Osteoblast (primary cell): ENCODE measurements at regions not wholly inside any gene's neighbourhood (a gene's known extent, or its start where the extent isn't known, plus 50 kb on each side); places are given as distances from the start of the nearest gene placed in this dataset.

Experiments used
- DNase-seq: peaks from one replicate; pipeline ENCODE4 v3.0.0; 2011; ENCODE audit warnings: low spot score, mixed read lengths; ENCODE audit not compliant: insufficient read length; ENCODE audit errors: missing footprints
- H2AFZ ChIP-seq: 2 replicates; pipeline ENCODE4 v1.6.0; 2011; ENCODE audit warnings: mild to moderate bottlenecking, low read length
- H3K27ac ChIP-seq: 2 replicates; pipeline ENCODE4 v1.5.1; 2011; ENCODE audit warnings: mild to moderate bottlenecking, low read depth, low read length, moderate library complexity
- H3K27me3 ChIP-seq: 2 replicates; pipeline ENCODE4 v1.6.0; 2012; ENCODE audit warnings: mild to moderate bottlenecking, control low read depth, inconsistent platforms, low read length, moderate library complexity; ENCODE audit not compliant: insufficient read depth
- H3K36me3 ChIP-seq: 2 replicates; pipeline ENCODE4 v1.5.1; 2011; ENCODE audit warnings: mild to moderate bottlenecking, low read length, control low read depth, moderate library complexity; ENCODE audit not compliant: insufficient read depth
- H3K4me1 ChIP-seq: 2 replicates; pipeline ENCODE4 v1.5.1; 2011; ENCODE audit warnings: mild to moderate bottlenecking, low read length, control low read depth, moderate library complexity; ENCODE audit not compliant: insufficient read depth
- H3K4me2 ChIP-seq: 2 replicates; pipeline ENCODE4 v1.6.0; 2011; ENCODE audit warnings: mild to moderate bottlenecking, low read length; ENCODE audit not compliant: insufficient read depth
- H3K4me3 ChIP-seq: fragments of 200-600 bp; sonication (generic); 3 replicates; pipeline ENCODE4 v1.5.1; 2012; ENCODE audit warnings: mild to moderate bottlenecking, low read length, inconsistent platforms; ENCODE audit not compliant: insufficient read depth
- H3K79me2 ChIP-seq: 2 replicates; pipeline ENCODE4 v1.6.0; 2012; ENCODE audit warnings: mild to moderate bottlenecking, low read length, control low read depth, inconsistent platforms; ENCODE audit not compliant: insufficient read depth
- H3K9me3 ChIP-seq: 2 replicates; pipeline ENCODE4 v1.5.1; 2011; ENCODE audit warnings: low read depth, low read length, control low read depth
- H4K20me1 ChIP-seq: 2 replicates; pipeline ENCODE4 v1.6.0; 2012; ENCODE audit warnings: mild to moderate bottlenecking, low read length, control low read depth; ENCODE audit not compliant: insufficient read depth
- CTCF ChIP-seq: IDR thresholded peaks from 2 replicates; pipeline ENCODE4 v1.5.1; 2011; ENCODE audit warnings: mild to moderate bottlenecking, low read depth, low read length, moderate library complexity; ENCODE audit errors: extremely low read depth

GRCh38 chr20:6439737-6440442 is 317.1 kb upstream of the FERMT1 start:
- no peaks in the 10 kb centered on the region for H3K27me3 ChIP-seq
- DNase-seq: no peak

GRCh38 chr20:6434131-6434530 is 311.3 kb upstream of the FERMT1 start:
- no peak for TF ChIP-seq CTCF
- Histone ChIP-seq H2AFZ (no peak overlapping the region), H3K27me3 (no peaks in the 10 kb centered on the region), H3K4me3 (no peak overlapping the region), H3K79me2 (no peaks in the 10 kb centered on the region), H3K4me2 (no peak overlapping the region), H3K27ac (no peak overlapping the region), H3K4me1 (no peaks in the 10 kb centered on the region), H3K36me3 (no peaks in the 10 kb centered on the region), H3K9me3 (no peaks in the 10 kb centered on the region), H4K20me1 (no peaks in the 10 kb centered on the region)
- no peak for DNase-seq

More at GRCh38 chr20:6439737-6440442, 317.1 kb upstream of the FERMT1 start:
- no peak overlapping the region for H3K27ac ChIP-seq
- no peak for TF ChIP-seq CTCF
- no peak overlapping the region for H3K4me2 ChIP-seq
- H4K20me1 ChIP-seq: no peaks in the 10 kb centered on the region
- H3K4me1 ChIP-seq: no peaks in the 10 kb centered on the region
- H3K36me3 ChIP-seq: no peaks in the 10 kb centered on the region
- H3K4me3 ChIP-seq: no peak overlapping the region
- H3K9me3 ChIP-seq: no peaks in the 10 kb centered on the region
- H3K79me2 ChIP-seq: no peaks in the 10 kb centered on the region
- no peak overlapping the region for H2AFZ ChIP-seq

GRCh38 chr20:6430381-6430780 is 307.6 kb upstream of the FERMT1 start:
- H3K4me1 ChIP-seq: no peaks in the 10 kb centered on the region
- no peak for TF ChIP-seq CTCF
- H3K36me3 ChIP-seq: no peaks in the 10 kb centered on the region
- H3K9me3 ChIP-seq: no peaks in the 10 kb centered on the region
- no peak overlapping the region for H3K27ac ChIP-seq
- H3K4me2 ChIP-seq: no peak overlapping the region
- H2AFZ ChIP-seq: no peak overlapping the region
- H3K79me2 ChIP-seq: no peaks in the 10 kb centered on the region
- no peaks in the 10 kb centered on the region for H3K27me3 ChIP-seq
- no peaks in the 10 kb centered on the region for H4K20me1 ChIP-seq
- H3K4me3 ChIP-seq: no peak overlapping the region
- no peak for DNase-seq

GRCh38 chr20:6426287-6426891 is 303.6 kb upstream of the FERMT1 start:
- Histone ChIP-seq H2AFZ (no peak overlapping the region), H3K27ac (no peak overlapping the region), H3K4me2 (no peak overlapping the region), H3K36me3 (no peaks in the 10 kb centered on the region), H3K4me1 (no peaks in the 10 kb centered on the region), H3K4me3 (no peak overlapping the region), H3K79me2 (no peaks in the 10 kb centered on the region), H4K20me1 (no peaks in the 10 kb centered on the region), H3K9me3 (no peaks in the 10 kb centered on the region), H3K27me3 (no peaks in the 10 kb centered on the region)
- TF ChIP-seq CTCF: no peak
- no peak for DNase-seq
